Mammary epithelial cell (primary cell): ENCODE measurements at regions not wholly inside any gene's neighbourhood (a gene's known extent, or its start where the extent isn't known, plus 50 kb on each side); places are given as distances from the start of the nearest gene placed in this dataset.

ENCODE experiments used
- CTCF ChIP-seq, 2 donors: IDR thresholded peaks in 1 of 2; conservative IDR thresholded peaks in 1 of 2; 2 replicates each; pipeline ENCODE4 v1.5.1; 2011 to 2012; ENCODE audit warnings: inconsistent platforms in 2 of 2, low read length in 2 of 2, mild to moderate bottlenecking in 2 of 2, control low read depth in 1 of 2, low read depth in 1 of 2; ENCODE audit not compliant: insufficient read depth in 1 of 2; ENCODE audit errors: extremely low read depth in 1 of 2
- EZH2 ChIP-seq: IDR thresholded peaks from 2 replicates; pipeline ENCODE4 v1.6.1; 2012; ENCODE audit warnings: low read length, inconsistent platforms, borderline replicate concordance

- TF ChIP-seq CTCF (conservative IDR thresholded peaks at IDR 0.05 in 1 of 2, IDR thresholded peaks at IDR 0.05 in 1 of 2; ENCODE audit: extremely low read depth in 1 of 2, insufficient read depth in 1 of 2, low read depth in 1 of 2, low read length in 2 of 2) (no peak), EZH2 (no peak)
These were observed 50.3 kb downstream of the NAV1 start for GRCh38 chr1:201589186-201589585.
